Nucleus accumbens (tissue), 56 donors: ENCODE measurements at regions not wholly inside any gene's neighbourhood (a gene's known extent, or its start where the extent isn't known, plus 50 kb on each side); places are given as distances from the start of the nearest gene placed in this dataset.
"Not testable (repeated sequence)": the region's sequence is repeated elsewhere in the genome, so short reads cannot be mapped to it uniquely, and the experiment has no call there.

Experiments used
- DNase-seq, 56 donors: peaks; one replicate each; lab custom pipeline; 2025; lab: John Stamatoyannopoulos, UW

- no peak for DNase-seq
Observed at GRCh38 chr3:80023010-80023409, 255.2 kb upstream of the ROBO1 start.

- no peak for DNase-seq
Observed at GRCh38 chr3:80018375-80018774, 250.6 kb upstream of the ROBO1 start.

- DNase-seq = no peak
Observed at GRCh38 chr3:80017369-80017768, 249.6 kb upstream of the ROBO1 start.

GRCh38 chr3:80014576-80014975 lies 246.8 kb upstream of the ROBO1 start:
- DNase-seq = no peak

GRCh38 chr3:80010021-80010571 lies 242.3 kb upstream of the ROBO1 start:
- DNase-seq = no peak

GRCh38 chr3:80007522-80007921 lies 239.7 kb upstream of the ROBO1 start:
- DNase-seq = no peak

- no peak for DNase-seq
Observed at GRCh38 chr3:80006315-80006714, 238.5 kb upstream of the ROBO1 start.

- no peak for DNase-seq
Observed at GRCh38 chr3:80000022-80000421, 232.2 kb upstream of the ROBO1 start.

- no peak for DNase-seq
Observed at GRCh38 chr3:79994397-79994796, 226.6 kb upstream of the ROBO1 start.

GRCh38 chr3:79986338-79986737 lies 218.5 kb upstream of the ROBO1 start:
- DNase-seq = no peak

GRCh38 chr3:79985816-79986215 lies 218.0 kb upstream of the ROBO1 start:
- no peak for DNase-seq

- DNase-seq = no peak
Observed at GRCh38 chr3:79983118-79983517, 215.3 kb upstream of the ROBO1 start.

- DNase-seq = no peak
Observed at GRCh38 chr3:79979990-79980389, 212.2 kb upstream of the ROBO1 start.

GRCh38 chr3:79976466-79976865 lies 208.7 kb upstream of the ROBO1 start:
- DNase-seq = no peak

- DNase-seq = no peak
Observed at GRCh38 chr3:79973917-79974595, 206.3 kb upstream of the ROBO1 start.

GRCh38 chr3:79973482-79973881 lies 205.7 kb upstream of the ROBO1 start:
- no peak for DNase-seq

- DNase-seq = no peak
Observed at GRCh38 chr3:79968418-79968817, 200.6 kb upstream of the ROBO1 start.

- no peak for DNase-seq
Observed at GRCh38 chr3:79960594-79960993, 192.8 kb upstream of the ROBO1 start.

GRCh38 chr3:79957066-79957465 lies 189.3 kb upstream of the ROBO1 start:
- DNase-seq = no peak

- no peak for DNase-seq
Observed at GRCh38 chr3:79954756-79955155, 187.0 kb upstream of the ROBO1 start.

- no peak for DNase-seq
Observed at GRCh38 chr3:79953591-79954101, 185.8 kb upstream of the ROBO1 start.

GRCh38 chr3:79951426-79951825 lies 183.6 kb upstream of the ROBO1 start:
- DNase-seq = not testable (repeated sequence)

- no peak for DNase-seq
Observed at GRCh38 chr3:79947957-79948356, 180.2 kb upstream of the ROBO1 start.
